Colonic mucosa (tissue), 4 donors: ENCODE measurements at regions not wholly inside any gene's neighbourhood (a gene's known extent, or its start where the extent isn't known, plus 50 kb on each side); places are given as distances from the start of the nearest gene placed in this dataset.
"Not testable (repeated sequence)": the region's sequence is repeated elsewhere in the genome, so short reads cannot be mapped to it uniquely, and the experiment has no call there.

Source experiments
- DNase-seq: peaks from one replicate; pipeline ENCODE4 v3.0.0-alpha.2; 2020
- H3K27ac ChIP-seq: fragments of 200-600 bp; one replicate; pipeline ENCODE4 v1.8.0; 2021
- H3K27me3 ChIP-seq: fragments of 200-600 bp; one replicate; pipeline ENCODE4 v1.8.0; 2021
- H3K36me3 ChIP-seq: fragments of 200-600 bp; one replicate; pipeline ENCODE4 v1.8.0; 2021
- H3K4me1 ChIP-seq: fragments of 200-600 bp; one replicate; pipeline ENCODE4 v1.8.0; 2021; ENCODE audit warnings: mild to moderate bottlenecking
- H3K4me3 ChIP-seq: fragments of 200-600 bp; one replicate; pipeline ENCODE4 v1.8.0; 2021
- H3K9ac ChIP-seq, 2 donors: one replicate each; pipeline ENCODE4 v1.7.0; 2013; ENCODE audit warnings: control low read depth in 2 of 2, low read depth in 2 of 2, low read length in 2 of 2
- H3K9me3 ChIP-seq: fragments of 200-600 bp; one replicate; pipeline ENCODE4 v1.8.0; 2021
- CTCF ChIP-seq: fragments of 200-600 bp; IDR thresholded peaks from one replicate; pipeline ENCODE4 v1.8.0; 2022; ENCODE audit warnings: antibody characterized with exemption, mild to moderate bottlenecking
- intact Hi-C: fragments of 100-400 bp; cut with DNase I; formaldehyde crosslinking; loops from one replicate; pipeline ENCODE4 v1.14.1; 2022
- donor health status: healthy.
- donor health status: DM: no; HTN: no; CAD: no.
- donor health status: DM: no; HTN: no; CAD: no.

DNA sequence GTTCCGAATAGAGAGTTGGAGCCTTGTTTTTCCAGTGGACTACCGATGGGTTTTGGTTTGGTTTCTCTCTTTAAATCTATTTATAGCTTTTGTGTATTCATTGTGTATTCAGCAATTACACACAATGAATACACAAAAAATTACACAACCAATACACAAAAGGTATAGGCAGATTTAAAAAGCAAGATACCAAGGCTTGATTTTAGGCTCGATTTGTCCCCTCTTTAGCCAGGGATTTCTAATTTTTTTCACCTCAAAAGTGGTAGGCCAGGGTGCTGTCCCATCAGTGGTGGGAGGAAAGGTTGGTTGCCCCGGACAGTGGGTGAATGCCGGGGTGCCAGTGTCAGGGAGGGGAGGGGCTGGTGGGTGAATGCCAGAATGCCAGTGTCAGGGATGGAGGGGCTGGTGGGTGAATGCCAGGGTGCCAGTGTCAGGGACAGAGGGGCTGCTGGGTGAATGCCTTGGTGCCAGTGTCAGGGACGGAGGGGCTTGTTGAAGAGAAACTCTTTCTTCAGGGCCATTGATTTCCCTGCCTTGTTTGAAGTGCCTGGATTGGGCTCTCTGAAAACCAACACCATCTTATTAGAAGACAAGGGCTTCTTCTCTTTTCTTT, 186.2 kb downstream of the GOLGA6L6 start:
- DNase-seq: no peak
- Histone ChIP-seq H3K4me1 (no peaks in the 10 kb centered on the region), H3K27ac (no peak overlapping the region), H3K36me3 (no peaks in the 10 kb centered on the region), H3K4me3 (no peak overlapping the region), H3K9ac (no peak overlapping the region), H3K9me3 (no peaks in the 10 kb centered on the region), H3K27me3 (no peaks in the 10 kb centered on the region)
- intact Hi-C loops: no loop called here
- TF ChIP-seq CTCF: no peak

DNA sequence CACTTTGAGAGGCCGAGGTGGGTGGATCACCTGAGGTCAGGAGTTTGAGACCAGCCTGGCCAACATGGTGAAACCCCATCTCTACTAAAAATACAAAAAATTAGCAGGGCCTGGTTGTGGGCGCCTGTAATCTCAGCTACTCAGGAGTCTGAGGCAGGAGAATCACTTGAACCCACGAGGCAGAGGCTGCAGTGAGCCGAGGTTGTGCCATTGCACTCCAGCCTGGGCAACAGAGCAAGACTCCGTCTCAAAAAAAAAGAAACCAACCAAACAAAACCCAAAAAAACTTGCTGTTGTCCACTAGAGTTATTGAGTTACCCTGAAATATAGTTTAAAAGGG, 186.7 kb downstream of the GOLGA6L6 start:
- intact Hi-C loops, H3K4me3 ChIP-seq, H3K4me1 ChIP-seq, H3K9me3 ChIP-seq, H3K27ac ChIP-seq, DNase-seq, H3K27me3 ChIP-seq, H3K36me3 ChIP-seq, H3K9ac ChIP-seq: not testable (repeated sequence)

GRCh38 chr15:20353966-20354883, 187.4 kb downstream of the GOLGA6L6 start:
- Histone ChIP-seq H3K27me3 (no peaks in the 10 kb centered on the region), H3K4me3 (no peak overlapping the region), H3K36me3 (no peaks in the 10 kb centered on the region), H3K27ac (no peak overlapping the region), H3K9ac (no peak overlapping the region), H3K9me3 (no peaks in the 10 kb centered on the region), H3K4me1 (no peaks in the 10 kb centered on the region)
- no peak for DNase-seq
- no peak for TF ChIP-seq CTCF
- intact Hi-C loops: no loop called here

- Histone ChIP-seq H3K27ac (no peak overlapping the region), H3K36me3 (no peaks in the 10 kb centered on the region), H3K9ac (no peak overlapping the region), H3K9me3 (no peaks in the 10 kb centered on the region), H3K4me3 (no peak overlapping the region), H3K4me1 (no peaks in the 10 kb centered on the region), H3K27me3 (no peaks in the 10 kb centered on the region)
- no peak for TF ChIP-seq CTCF
- DNase-seq: no peak
- intact Hi-C loops: no loop called here
Observed at GRCh38 chr15:20352241-20353200, 189.1 kb downstream of the GOLGA6L6 start.

GRCh38 chr15:20351448-20351971, 190.1 kb downstream of the GOLGA6L6 start:
- TF ChIP-seq CTCF: no peak
- Histone ChIP-seq H3K27me3 (no peaks in the 10 kb centered on the region), H3K4me1 (no peaks in the 10 kb centered on the region), H3K36me3 (no peaks in the 10 kb centered on the region), H3K27ac (no peak overlapping the region), H3K9ac (no peak overlapping the region), H3K4me3 (no peak overlapping the region), H3K9me3 (no peaks in the 10 kb centered on the region)
- intact Hi-C loops: no loop called here
- no peak for DNase-seq
